Activated CD4-positive, alpha-beta T cell treated with anti-CD3 and anti-CD28 coated beads, Interleukin-2, amount 50 U/mL, for 4 hours (primary cell): ENCODE measurements at regions not wholly inside any gene's neighbourhood (a gene's known extent, or its start where the extent isn't known, plus 50 kb on each side); places are given as distances from the start of the nearest gene placed in this dataset.
"Not testable (repeated sequence)": the region's sequence is repeated elsewhere in the genome, so short reads cannot be mapped to it uniquely, and the experiment has no call there.

Experiments
- DNase-seq, 2 experiments: peaks; one replicate each; pipeline ENCODE4 v3.0.0-alpha.2; 2020

GRCh38 chr17:77533697-77534096 lies 392.9 kb downstream of the SEC14L1 start:
- DNase-seq: not testable (repeated sequence)

GRCh38 chr17:77534137-77534536 lies 393.4 kb downstream of the SEC14L1 start:
- no peak for DNase-seq

- no peak for DNase-seq
Observed at GRCh38 chr17:77535435-77535834, 394.7 kb downstream of the SEC14L1 start.

GRCh38 chr17:77535892-77536291 lies 395.1 kb downstream of the SEC14L1 start:
- DNase-seq: no peak

- no peak for DNase-seq
Observed at GRCh38 chr17:77537566-77537965, 396.8 kb downstream of the SEC14L1 start.

- DNase-seq: no peak
Observed at GRCh38 chr17:77540531-77540930, 399.8 kb downstream of the SEC14L1 start.

GRCh38 chr17:77540975-77541374 lies 400.2 kb downstream of the SEC14L1 start:
- no peak for DNase-seq

GRCh38 chr17:77542011-77542410 lies 401.2 kb downstream of the SEC14L1 start:
- DNase-seq: no peak

GRCh38 chr17:77542551-77543490 lies 402.1 kb downstream of the SEC14L1 start:
- peak; percentile 45 to 54 for DNase-seq

- no peak for DNase-seq
Observed at GRCh38 chr17:77543801-77544200, 403.0 kb downstream of the SEC14L1 start.

- no peak for DNase-seq
Observed at GRCh38 chr17:77544347-77545110, 403.8 kb downstream of the SEC14L1 start.

GRCh38 chr17:77546772-77547241 lies 406.0 kb downstream of the SEC14L1 start:
- no peak for DNase-seq

- DNase-seq: no peak
Observed at GRCh38 chr17:77548967-77549366, 408.2 kb downstream of the SEC14L1 start.

- no peak for DNase-seq
Observed at GRCh38 chr17:77549726-77550366, 408.7 kb upstream of the TNRC6C start.

GRCh38 chr17:77553459-77554066 lies 404.9 kb upstream of the TNRC6C start:
- no peak for DNase-seq

- DNase-seq: no peak
Observed at GRCh38 chr17:77555121-77555591, 403.3 kb upstream of the TNRC6C start.

- DNase-seq: no peak
Observed at GRCh38 chr17:77555741-77556291, 402.7 kb upstream of the TNRC6C start.

GRCh38 chr17:77556383-77557061 lies 402.0 kb upstream of the TNRC6C start:
- no peak for DNase-seq

- no peak for DNase-seq
Observed at GRCh38 chr17:77558846-77559626, 399.5 kb upstream of the TNRC6C start.

GRCh38 chr17:77560381-77560780 lies 398.1 kb upstream of the TNRC6C start:
- no peak for DNase-seq

GRCh38 chr17:77560841-77561240 lies 397.7 kb upstream of the TNRC6C start:
- no peak for DNase-seq
